HG02610 (cell line): ENCODE measurements at regions not wholly inside any gene's neighbourhood (a gene's known extent, or its start where the extent isn't known, plus 50 kb on each side); places are given as distances from the start of the nearest gene placed in this dataset.
A peak's percentile ranks its signal among the peaks of the same experiment; 100 is the strongest.
"Not testable (repeated sequence)": the region's sequence is repeated elsewhere in the genome, so short reads cannot be mapped to it uniquely, and the experiment has no call there.

ENCODE experiments used
- ATAC-seq: cut with Tn5 transposase; IDR thresholded peaks from one replicate; pipeline ENCODE4 v1.9.1; 2021; ENCODE audit warnings: mild to moderate bottlenecking, moderate library complexity; ENCODE audit not compliant: unreplicated experiment

GRCh38 chr13:58329746-58330145 lies 698.2 kb downstream of the PCDH17 start:
- ATAC-seq: no peak

- ATAC-seq: no peak
Measured at GRCh38 chr13:58340895-58341294, 709.4 kb downstream of the PCDH17 start.

GRCh38 chr13:58341318-58341717 lies 709.8 kb downstream of the PCDH17 start:
- ATAC-seq: no peak

- ATAC-seq: no peak
Measured at GRCh38 chr13:58343076-58343475, 711.5 kb downstream of the PCDH17 start.

GRCh38 chr13:58352100-58352499 lies 720.6 kb downstream of the PCDH17 start:
- not testable (repeated sequence) for ATAC-seq

GRCh38 chr13:58369936-58370335 lies 738.4 kb downstream of the PCDH17 start:
- ATAC-seq: no peak

GRCh38 chr13:58376349-58376748 lies 744.8 kb downstream of the PCDH17 start:
- ATAC-seq: peak; percentile 32

GRCh38 chr13:58376775-58377174 lies 745.2 kb downstream of the PCDH17 start:
- peak; percentile 89 for ATAC-seq

GRCh38 chr13:58379221-58379620 lies 747.7 kb downstream of the PCDH17 start:
- ATAC-seq: no peak

- not testable (repeated sequence) for ATAC-seq
Measured at GRCh38 chr13:58385336-58385735, 753.8 kb downstream of the PCDH17 start.

- no peak for ATAC-seq
Measured at GRCh38 chr13:58397596-58398387, 766.2 kb downstream of the PCDH17 start.

- no peak for ATAC-seq
Measured at GRCh38 chr13:58399263-58399662, 767.7 kb downstream of the PCDH17 start.

GRCh38 chr13:58406545-58406944 lies 775.0 kb downstream of the PCDH17 start:
- no peak for ATAC-seq

GRCh38 chr13:58429917-58430316 lies 798.4 kb downstream of the PCDH17 start:
- ATAC-seq: no peak

- ATAC-seq: no peak
Measured at GRCh38 chr13:58434943-58435342, 803.4 kb downstream of the PCDH17 start.

GRCh38 chr13:58437427-58437826 lies 805.9 kb downstream of the PCDH17 start:
- ATAC-seq: no peak

- ATAC-seq: no peak
Measured at GRCh38 chr13:58446979-58447378, 815.4 kb downstream of the PCDH17 start.

GRCh38 chr13:58452123-58452623 lies 820.6 kb downstream of the PCDH17 start:
- no peak for ATAC-seq

- no peak for ATAC-seq
Measured at GRCh38 chr13:58455094-58455493, 823.5 kb downstream of the PCDH17 start.

GRCh38 chr13:58461217-58461616 lies 829.7 kb downstream of the PCDH17 start:
- no peak for ATAC-seq

GRCh38 chr13:58463841-58464240 lies 832.3 kb downstream of the PCDH17 start:
- no peak for ATAC-seq

GRCh38 chr13:58467176-58467575 lies 835.6 kb downstream of the PCDH17 start:
- ATAC-seq: no peak

- no peak for ATAC-seq
Measured at GRCh38 chr13:58472483-58472882, 840.9 kb downstream of the PCDH17 start.
